Neural cell (in vitro differentiated cells): ENCODE measurements at regions not wholly inside any gene's neighbourhood (a gene's known extent, or its start where the extent isn't known, plus 50 kb on each side); places are given as distances from the start of the nearest gene placed in this dataset.

Experiments used
- EP300 ChIP-seq: fragments of 450-650 bp; conservative IDR thresholded peaks from 2 replicates; pipeline ENCODE4 v1.6.1; 2014; ENCODE audit warnings: antibody characterized with exemption, mild to moderate bottlenecking, moderate library complexity; ENCODE audit not compliant: poor library complexity, severe bottlenecking
- TAF1 ChIP-seq: IDR thresholded peaks from 2 replicates; pipeline ENCODE4 v1.6.1; 2012; ENCODE audit warnings: low read depth
- TF ChIP-seq, protein P1 (sequence below): fragments of 450-650 bp; IDR thresholded peaks from 2 replicates; pipeline ENCODE4 v1.5.1; 2014; ENCODE audit warnings: antibody characterized with exemption, mild to moderate bottlenecking, moderate library complexity; ENCODE audit not compliant: poor library complexity, severe bottlenecking

DNA sequence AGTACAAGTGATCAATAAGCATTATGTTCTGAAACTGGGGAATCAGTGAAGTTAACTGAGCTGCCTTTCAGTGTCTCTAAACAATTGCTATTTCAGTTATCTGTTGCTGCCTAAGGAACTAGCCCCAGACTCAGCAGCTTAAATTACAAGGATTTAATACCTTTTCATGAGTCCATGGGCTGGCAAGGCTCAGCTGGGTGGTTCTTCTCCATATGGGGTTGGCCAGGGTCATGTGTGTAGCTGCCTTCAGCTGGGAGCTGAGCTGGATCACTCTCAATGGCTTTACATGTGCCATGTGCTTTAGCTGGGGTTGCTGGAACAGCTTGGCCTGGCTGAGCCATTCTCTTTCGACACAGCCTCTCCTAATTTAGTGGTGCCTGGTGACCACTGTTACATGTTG, 295.0 kb upstream of the NCAM1 start:
- TF ChIP-seq EP300 (no peak), TAF1 (no peak)
- TF ChIP-seq, protein P1, sequence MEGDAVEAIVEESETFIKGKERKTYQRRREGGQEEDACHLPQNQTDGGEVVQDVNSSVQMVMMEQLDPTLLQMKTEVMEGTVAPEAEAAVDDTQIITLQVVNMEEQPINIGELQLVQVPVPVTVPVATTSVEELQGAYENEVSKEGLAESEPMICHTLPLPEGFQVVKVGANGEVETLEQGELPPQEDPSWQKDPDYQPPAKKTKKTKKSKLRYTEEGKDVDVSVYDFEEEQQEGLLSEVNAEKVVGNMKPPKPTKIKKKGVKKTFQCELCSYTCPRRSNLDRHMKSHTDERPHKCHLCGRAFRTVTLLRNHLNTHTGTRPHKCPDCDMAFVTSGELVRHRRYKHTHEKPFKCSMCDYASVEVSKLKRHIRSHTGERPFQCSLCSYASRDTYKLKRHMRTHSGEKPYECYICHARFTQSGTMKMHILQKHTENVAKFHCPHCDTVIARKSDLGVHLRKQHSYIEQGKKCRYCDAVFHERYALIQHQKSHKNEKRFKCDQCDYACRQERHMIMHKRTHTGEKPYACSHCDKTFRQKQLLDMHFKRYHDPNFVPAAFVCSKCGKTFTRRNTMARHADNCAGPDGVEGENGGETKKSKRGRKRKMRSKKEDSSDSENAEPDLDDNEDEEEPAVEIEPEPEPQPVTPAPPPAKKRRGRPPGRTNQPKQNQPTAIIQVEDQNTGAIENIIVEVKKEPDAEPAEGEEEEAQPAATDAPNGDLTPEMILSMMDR: no peak
